ENCODE measurements at regions not wholly inside any gene's neighbourhood (a gene's known extent, or its start where the extent isn't known, plus 50 kb on each side); places are given as distances from the start of the nearest gene placed in this dataset.

DNA sequence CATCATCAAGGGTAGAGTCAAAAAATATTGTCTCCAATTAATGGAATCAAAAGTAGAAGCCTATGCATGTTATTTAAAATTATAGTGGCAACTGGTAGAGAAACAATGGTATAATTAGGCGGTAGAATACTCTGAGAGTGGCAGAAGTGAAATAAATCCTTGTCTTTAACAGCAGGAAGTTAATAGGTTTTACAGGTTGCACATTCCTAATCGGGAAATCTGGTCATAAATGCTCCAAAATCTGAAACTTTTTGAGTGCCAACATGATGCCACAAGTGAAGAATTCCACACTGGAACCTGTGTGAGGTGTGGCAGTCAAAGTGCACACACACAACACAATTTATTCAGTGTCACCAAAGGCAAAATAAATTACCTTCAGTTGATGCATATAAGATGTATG is 433.4 kb downstream of the TAF11L14 start:
- peaks cover 6% of the 10 kb centered on the region for H3K9me3 Mint-ChIP-seq
- peak overlapping the region in 1 of 3 experiments; percentile 46 for H3K27ac Mint-ChIP-seq
- H3K27me3 Mint-ChIP-seq (ENCODE audit: low read depth), result no peaks in the 10 kb centered on the region
- H3K4me1 Mint-ChIP-seq, result peaks cover 11% of the 10 kb centered on the region
- no peaks in the 10 kb centered on the region for H3K36me3 Mint-ChIP-seq (ENCODE audit: low read depth)
- no peak overlapping the region for H3K4me3 Mint-ChIP-seq
- no peak for TF ChIP-seq CTCF (IDR thresholded peaks at IDR 0.05; ENCODE audit: unreplicated experiment in 3 of 3)

- peaks cover 11% of the 10 kb centered on the region for H3K4me1 Mint-ChIP-seq
- TF ChIP-seq CTCF (IDR thresholded peaks at IDR 0.05; ENCODE audit: unreplicated experiment in 3 of 3), result no peak
- H3K9me3 Mint-ChIP-seq, result peaks cover 2% of the 10 kb centered on the region
- H3K4me3 Mint-ChIP-seq, result no peak overlapping the region
- no peaks in the 10 kb centered on the region for H3K36me3 Mint-ChIP-seq (ENCODE audit: low read depth)
- no peaks in the 10 kb centered on the region for H3K27me3 Mint-ChIP-seq (ENCODE audit: low read depth)
- peak overlapping the region; percentile 6 to 44 (median 26) for H3K27ac Mint-ChIP-seq
These were observed 434.6 kb downstream of the TAF11L14 start for GRCh38 chr5:18068826-18069225.

DNA sequence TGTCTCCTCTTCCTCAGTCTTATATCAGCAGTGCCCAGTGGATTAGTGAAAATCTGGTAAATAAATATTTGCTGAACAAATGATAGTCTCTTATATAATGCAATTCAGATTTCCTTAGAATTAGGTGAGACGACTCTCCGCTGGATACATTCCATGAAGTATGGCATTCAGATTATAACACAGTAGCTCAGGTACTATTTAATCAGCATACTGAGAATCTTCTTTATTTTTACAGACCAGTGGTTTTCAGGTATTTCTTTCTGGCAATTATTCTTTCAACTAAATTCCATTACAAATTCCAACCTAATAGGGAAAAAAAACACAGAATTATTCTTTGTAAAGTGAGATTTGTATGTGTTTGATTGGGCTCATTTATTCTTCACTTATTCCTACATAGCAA is 435.5 kb downstream of the TAF11L14 start:
- no peak for TF ChIP-seq CTCF (IDR thresholded peaks at IDR 0.05; ENCODE audit: unreplicated experiment in 3 of 3)
- H3K4me3 Mint-ChIP-seq, result no peak overlapping the region
- H3K27me3 Mint-ChIP-seq (ENCODE audit: low read depth), result no peaks in the 10 kb centered on the region
- peaks cover 11% of the 10 kb centered on the region for H3K4me1 Mint-ChIP-seq
- peaks cover 2% of the 10 kb centered on the region for H3K9me3 Mint-ChIP-seq
- H3K36me3 Mint-ChIP-seq (ENCODE audit: low read depth), result no peaks in the 10 kb centered on the region
- H3K27ac Mint-ChIP-seq, result peak overlapping the region; percentile 3

DNA sequence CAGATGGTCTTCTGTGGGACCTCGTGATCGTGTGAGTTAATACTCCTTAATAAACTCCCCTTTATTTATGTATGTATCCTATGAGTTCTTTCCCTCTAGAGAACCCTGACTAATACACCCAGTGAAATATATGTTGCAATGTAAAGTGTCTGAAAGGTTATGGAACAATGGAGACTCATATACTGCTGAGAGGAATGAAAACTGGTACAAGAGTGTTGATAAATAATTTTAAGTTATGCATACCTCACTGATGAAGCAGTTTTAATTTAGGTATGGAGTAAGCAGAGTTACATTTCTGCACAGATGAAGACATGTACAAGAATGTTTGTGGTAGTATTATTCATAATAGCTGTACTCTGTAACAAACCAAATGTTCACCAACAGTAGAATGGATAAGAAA is 438.3 kb downstream of the TAF11L14 start:
- Mint-ChIP-seq H3K27me3 (ENCODE audit: low read depth) (no peaks in the 10 kb centered on the region), H3K4me1 (peaks cover 7% of the 10 kb centered on the region), H3K9me3 (peaks cover 2% of the 10 kb centered on the region), H3K4me3 (no peak overlapping the region), H3K36me3 (ENCODE audit: low read depth) (no peaks in the 10 kb centered on the region), H3K27ac (no peak overlapping the region)
- TF ChIP-seq CTCF (IDR thresholded peaks at IDR 0.05; ENCODE audit: unreplicated experiment in 3 of 3), result no peak

- peaks cover 2% of the 10 kb centered on the region for H3K9me3 Mint-ChIP-seq
- peaks cover 6% of the 10 kb centered on the region for H3K4me1 Mint-ChIP-seq
These were observed 440.7 kb downstream of the TAF11L14 start for GRCh38 chr5:18074961-18075360.

More at GRCh38 chr5:18074961-18075360, 440.7 kb downstream of the TAF11L14 start:
- Mint-ChIP-seq H3K27ac (no peak overlapping the region), H3K27me3 (ENCODE audit: low read depth) (no peaks in the 10 kb centered on the region), H3K4me3 (no peak overlapping the region), H3K36me3 (ENCODE audit: low read depth) (no peaks in the 10 kb centered on the region)
- TF ChIP-seq CTCF (IDR thresholded peaks at IDR 0.05; ENCODE audit: unreplicated experiment in 3 of 3), result no peak
